ENCODE measurements at regions not wholly inside any gene's neighbourhood (a gene's known extent, or its start where the extent isn't known, plus 50 kb on each side); places are given as distances from the start of the nearest gene placed in this dataset.

DNA sequence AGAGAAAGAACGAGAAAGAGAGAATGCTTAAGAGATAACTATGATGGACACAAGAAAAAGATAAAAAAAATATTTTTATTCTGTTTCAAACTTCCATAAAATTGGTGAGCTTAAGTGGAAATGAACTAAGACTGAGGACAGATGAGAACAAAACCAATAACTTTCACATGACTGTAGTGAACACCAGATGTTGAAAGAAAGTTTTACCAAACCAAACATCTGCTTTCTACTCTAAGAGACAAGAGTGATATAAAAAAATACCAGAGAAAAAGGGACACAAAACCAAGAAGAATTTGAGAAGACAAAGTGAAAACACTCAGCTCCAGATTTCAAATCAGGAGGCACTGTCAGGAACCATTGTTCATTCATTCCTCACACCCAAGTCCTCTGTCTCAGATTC is 147.9 kb downstream of the IMPG2 start:
- no peak for DNase-seq

DNA sequence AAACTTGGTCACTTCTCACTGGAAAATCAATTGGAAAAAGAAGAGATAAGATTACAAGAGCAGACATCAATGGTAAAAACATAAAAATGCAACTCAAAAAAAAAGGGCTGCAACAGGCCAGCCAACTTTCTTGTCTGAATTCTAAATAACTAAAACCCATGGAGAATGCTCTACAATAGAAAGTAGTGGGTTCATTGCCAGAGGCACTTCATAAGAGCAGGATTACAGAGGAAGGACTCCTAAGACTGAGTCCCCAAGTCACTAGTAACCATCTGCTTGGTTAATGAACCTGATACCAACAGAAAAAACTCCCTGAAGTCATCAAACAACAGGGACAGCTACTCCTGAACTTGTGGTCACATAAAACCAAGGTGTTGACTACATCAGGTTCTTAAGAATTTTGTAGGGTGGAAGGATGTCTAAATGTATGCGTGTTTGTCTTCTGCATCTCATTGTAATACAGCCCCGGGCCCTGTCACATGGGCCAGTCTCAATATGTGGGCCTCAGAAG is 148.6 kb downstream of the IMPG2 start:
- DNase-seq: no peak

DNA sequence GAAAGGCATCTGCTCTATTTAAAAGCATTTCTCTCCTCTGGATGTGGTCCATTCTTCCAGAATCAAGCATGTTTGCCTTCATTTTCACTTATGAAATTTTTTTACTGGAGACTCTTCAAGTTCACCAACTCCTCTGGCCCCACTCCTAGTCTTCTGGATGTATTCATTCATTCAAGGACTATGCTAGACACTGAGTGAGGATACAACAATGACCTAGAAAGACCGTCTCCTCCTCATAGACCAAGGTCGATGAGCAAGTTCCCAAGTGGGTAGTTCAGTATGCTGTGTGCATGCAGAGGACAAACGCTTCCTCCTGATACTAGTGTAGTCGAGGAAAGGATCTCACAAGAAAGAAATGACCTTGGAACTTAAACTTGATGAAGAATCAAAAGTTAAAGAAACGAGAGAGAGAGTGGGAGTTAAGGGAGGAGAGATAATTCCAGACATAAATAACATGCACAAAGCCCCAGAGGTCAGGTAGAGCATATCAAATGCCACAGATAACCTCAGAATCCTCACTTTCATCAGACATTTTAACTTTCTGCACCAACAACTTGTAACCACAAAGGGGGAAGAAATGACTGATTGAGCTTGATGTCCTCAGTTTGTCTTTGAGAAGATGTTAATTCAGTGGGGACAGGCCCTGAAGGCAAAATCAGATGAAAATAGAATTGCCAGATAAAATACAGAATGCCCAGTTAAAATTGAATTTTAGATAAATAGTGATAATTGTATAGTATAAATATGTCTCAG is 149.4 kb downstream of the IMPG2 start:
- no peak for DNase-seq

DNA sequence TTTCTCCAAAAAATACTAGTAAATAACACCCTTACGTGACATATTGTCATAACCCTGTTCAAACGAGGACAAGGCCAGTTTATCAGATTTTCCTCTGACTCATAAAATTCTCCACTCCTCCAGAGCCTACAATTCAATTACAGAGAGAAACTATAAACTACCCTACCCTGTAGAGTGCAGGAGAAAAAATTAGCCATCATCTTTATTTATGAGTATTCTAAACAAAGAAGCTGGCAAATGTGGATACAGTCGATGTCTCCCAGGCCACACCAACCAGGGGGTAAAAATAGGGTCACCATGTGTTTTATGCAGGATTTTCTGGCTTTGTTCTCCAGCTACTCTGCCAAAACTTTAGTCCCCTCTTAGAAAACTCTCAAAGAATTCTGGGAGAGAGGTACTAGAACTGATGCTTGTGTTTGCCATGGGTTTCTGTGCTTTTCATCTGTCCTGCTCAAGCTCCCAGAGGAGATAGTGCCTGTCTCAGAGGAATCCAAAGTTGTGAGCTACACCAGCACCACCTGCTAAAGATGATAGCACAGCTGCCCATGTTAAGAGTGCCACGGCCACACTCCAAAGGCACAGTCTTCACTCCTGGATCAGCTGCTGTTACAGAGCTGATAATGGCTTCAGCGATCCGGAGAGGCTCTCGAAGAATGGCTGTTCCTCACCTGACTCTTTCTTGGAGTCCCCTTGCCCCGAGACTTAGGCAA is 150.2 kb downstream of the IMPG2 start:
- no peak for DNase-seq

DNA sequence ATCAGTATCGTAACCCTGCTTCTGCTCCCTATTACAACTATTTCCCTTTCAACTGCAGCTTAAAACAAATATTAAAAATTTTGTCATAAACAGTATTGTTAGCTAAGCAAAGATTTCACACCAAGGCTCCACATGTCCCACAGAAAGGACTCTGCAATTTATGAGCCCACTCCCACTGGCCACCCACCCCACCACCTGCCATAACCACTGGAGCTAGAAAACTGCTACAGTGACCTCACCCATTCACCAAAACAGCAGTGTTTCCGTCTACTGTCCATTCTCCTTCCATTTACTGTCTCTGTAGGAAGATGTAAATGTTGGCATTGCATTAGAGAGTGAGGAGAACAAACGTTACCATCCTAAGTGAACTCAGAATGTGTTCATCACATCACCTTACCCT is 150.9 kb downstream of the IMPG2 start:
- DNase-seq: no peak

DNA sequence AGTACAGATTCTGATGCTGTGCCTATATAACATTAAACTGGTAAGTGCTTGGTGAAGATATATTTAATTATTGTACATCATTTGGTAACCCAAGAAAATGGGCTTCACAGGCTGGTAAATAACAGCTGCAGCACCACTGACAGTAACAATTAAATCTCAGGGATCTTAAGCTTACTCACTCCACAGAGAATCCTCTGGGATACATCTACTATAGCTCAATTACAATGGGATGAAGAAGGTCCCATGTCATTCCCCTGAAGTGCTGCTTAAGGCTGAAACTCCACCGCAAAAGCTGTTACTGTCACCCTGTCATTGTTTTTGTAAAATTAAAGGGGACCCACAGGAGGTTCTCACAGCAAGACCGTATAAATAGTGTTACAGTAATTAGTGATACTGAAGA is 153.0 kb downstream of the IMPG2 start:
- DNase-seq: no peak

DNA sequence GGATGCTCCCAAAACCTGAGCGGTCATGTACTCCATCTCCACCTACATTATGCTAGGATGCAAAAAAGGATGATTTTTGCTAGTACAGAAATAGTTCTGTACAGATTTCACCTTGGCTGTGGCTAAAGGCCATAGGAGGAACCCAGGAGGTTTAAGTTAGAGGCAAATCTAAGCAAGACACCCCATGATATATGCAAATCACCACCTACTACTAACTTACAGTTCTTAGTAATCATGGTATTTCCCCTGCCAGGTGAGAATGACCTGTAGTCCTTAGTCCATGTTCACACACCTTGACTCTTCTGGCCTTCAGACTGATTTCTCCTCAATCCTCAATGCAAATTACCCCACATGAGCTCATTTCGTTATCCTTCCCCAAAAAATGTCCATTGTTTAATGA is 154.2 kb downstream of the IMPG2 start:
- DNase-seq: no peak

DNA sequence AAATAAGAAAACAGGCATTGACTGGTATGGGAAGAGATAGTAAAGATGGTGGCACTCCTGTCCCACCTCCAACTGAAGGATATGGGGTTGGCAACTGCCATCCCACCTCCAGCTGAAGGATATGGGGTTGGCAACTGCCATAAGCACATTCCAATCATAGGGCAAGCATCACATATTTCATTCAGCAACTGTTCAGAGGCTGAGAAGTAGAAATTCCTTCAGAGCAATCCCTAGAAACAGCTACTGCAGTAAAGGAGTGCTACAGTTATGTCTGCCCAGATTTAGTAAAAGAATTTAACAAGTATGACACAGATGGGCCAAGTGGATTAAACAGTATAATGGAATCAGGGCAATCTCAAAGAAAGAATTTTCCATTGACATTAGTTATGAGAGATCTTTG is 156.8 kb downstream of the IMPG2 start:
- no peak for DNase-seq

DNA sequence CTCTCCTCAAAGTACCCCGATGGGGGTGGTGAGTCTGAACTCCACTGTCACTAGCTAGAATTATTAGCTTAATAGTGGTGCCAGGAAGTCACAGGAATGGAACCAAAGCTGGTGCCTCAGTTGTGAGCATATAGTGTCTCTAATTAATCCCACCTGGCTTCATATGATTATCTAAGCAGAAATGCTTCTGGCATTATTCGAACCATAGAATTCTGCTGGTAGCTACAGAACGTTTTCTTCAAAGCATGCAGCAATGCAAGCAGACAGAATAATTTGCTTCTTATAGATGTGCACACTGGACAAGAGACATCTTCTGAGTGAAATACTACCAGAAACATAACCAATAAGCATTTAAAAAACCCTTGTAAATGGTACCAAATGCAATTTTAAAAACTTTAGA is 160.9 kb downstream of the IMPG2 start:
- DNase-seq: no peak

DNA sequence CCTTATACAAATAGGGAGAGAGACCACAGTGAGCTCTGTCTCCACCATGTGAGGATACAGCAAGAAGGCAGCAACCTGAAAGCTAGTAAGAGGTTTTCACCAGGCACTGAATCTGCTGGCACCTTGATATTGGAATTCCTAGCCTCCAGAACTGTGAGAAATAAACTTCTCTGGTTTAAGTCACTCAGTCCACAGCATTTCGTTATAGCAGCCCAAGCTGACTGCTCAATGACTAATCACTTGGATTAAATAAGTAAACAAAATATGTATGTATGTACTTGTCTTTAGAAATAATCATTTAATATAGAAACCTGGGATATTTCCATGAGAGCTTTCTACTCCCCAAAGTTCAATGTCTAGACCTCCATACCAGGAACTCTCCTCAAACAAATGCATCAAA is 162.0 kb downstream of the IMPG2 start:
- no peak for DNase-seq

DNA sequence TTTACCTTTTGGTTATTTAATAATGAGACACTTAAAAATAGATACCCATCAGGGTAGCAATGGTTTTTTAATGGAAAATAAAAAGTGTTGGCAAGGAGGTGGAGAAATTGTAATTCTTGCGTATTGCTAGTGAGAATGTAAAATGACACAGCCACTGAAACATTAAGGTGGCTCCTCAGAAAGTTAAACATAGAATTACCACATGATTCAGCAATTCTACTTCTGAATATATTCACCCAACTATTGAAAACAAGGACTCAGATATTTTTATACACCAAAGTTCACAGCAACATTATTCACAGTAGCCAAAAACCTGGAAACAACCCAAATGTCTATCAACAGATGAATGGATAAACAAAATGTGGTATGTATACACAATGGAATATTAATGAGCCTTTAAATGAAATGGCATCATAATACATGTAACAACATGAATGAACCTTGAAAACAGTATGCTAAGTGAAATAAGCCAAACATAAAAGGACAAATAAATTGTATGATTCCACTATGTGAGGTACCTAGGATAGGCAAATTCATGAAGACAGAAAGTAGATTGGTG is 163.5 kb downstream of the IMPG2 start:
- no peak for DNase-seq

DNA sequence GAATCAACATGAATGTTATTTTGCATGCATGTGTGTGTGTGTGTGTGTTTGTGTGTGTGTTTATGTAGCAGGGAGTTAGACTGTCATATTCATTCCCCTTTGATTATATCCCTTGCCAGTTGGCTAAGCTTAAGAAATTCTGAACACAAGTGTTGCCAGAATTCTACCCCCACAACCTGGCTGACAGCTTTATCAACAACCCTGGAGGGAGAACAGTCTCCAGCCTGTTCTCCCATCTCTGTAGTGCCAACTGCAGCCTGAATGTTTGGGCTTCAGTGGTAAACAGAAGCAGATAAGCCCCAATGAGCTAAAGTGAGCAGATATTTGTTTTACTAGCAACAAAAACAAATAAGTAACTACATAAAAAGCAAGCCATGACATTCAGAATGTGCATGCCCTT is 162.6 kb upstream of the ABI3BP start:
- DNase-seq: no peak

DNA sequence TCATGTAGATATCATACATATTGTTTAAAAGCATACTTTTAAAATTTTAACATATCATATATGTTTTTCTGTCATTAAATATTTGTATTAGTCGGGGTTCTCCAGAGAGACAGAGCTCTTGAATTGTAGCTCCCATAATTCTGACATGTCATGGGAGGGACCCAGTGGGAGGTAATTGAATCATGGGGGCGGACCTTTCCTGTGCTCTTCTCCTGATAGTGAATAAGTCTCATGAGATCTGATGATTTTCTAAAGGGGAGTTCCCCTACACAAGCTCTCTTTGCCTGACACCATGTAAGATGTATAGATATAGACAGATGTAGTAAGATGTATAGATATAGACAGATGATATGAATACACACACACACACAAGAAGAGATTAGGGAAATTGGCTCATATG is 161.2 kb upstream of the ABI3BP start:
- no peak for DNase-seq

DNA sequence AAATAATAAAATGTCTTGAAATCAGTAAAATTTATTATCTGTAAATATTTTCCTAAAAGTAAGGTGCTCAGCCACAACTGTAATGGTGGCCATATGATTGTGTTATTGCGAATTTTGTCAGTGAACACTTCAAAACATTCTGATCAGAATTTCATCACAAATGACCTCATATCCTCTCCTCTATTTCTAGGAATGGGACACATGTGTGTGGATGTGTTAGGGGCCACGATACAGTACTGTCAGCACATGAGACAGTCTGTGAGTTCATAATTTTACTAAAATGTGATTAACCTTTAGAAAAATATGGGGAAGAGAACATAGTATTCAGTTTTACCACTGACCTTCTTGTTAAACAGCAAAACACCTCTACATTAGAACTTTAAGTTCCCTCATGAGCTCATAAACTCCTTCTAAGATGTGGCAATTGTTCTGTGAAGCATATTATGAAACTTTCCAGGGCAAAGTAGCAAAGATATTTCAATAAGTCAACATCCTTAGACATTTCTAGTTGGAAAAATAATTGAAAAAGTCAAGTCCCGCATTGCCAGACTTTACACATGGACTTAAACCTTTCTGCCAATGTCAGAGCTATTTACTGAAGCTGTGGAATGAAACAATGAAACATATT is 158.2 kb upstream of the ABI3BP start:
- no peak for DNase-seq

DNA sequence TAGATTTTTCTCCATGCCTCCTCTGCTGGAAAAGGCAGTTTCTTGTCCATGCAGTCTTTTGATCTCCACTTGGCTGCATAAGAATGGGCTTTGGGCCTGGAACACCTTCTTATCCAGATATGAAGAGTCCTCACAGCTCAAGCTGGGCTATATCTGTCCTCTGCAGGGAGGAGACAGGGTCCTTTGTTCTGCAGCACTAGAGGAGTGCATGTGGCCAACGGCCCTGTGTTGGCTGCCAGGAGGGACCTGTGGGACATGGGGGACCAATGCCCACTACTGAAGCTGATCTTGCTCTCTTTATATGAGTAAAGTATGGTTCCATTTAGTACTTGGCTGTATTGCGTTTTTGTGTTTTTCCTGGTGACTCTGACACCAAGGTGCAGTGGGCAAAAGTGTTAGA is 157.3 kb upstream of the ABI3BP start:
- no peak for DNase-seq

DNA sequence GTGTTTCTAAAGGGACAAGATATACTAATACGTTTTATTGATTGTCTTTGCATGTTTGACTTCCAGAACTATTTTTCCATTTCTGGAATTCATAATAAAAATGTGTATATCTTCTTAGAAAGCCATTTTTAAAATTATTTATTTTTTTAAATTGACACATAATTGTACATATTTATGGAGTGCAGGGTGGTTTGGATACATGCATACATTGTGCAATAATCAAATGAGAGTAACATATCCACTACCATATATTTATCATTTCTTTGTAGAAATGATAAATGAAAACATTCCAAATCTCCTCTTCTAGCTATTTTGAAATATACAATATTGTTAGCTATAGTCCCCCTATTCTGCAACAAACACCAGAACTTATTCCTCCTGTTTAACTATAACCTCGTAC is 156.5 kb upstream of the ABI3BP start:
- no peak for DNase-seq

DNA sequence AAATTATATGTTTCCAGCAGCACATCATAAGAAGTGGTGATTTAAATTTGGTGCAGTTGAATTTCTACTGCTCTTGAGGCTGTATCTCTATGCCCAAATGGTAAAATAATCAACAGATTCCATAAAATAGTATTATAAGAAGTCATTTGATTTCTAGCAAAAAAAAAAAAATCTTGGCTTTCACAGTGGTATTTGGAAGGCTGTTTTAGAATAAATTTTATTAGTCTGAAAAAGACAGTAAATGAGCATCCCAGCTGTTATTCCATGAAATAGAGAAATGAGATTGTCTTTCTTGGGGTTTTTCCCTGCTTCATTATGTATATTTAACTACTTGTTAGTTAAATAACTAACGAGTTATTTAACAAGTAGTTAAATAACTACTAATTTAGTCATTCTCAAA is 156.0 kb upstream of the ABI3BP start:
- DNase-seq: no peak

DNA sequence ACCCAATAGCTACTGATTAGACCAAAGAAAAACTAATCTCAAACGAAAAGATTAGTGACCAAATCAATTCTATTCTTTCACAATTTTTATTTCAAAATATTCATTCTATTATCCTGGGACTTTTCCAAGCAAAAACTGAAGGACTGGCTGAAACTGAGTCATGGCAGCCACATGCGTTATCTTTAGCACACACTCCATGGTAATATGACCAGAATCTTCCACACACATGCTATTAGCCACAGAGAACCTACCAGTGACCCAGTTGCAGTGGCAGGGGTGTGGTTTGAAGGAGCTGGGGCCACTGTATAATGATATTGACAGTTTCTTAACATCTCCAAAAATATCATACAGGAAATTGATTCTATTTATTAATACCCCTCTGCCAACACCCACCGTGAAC is 154.8 kb upstream of the ABI3BP start:
- DNase-seq: no peak

DNA sequence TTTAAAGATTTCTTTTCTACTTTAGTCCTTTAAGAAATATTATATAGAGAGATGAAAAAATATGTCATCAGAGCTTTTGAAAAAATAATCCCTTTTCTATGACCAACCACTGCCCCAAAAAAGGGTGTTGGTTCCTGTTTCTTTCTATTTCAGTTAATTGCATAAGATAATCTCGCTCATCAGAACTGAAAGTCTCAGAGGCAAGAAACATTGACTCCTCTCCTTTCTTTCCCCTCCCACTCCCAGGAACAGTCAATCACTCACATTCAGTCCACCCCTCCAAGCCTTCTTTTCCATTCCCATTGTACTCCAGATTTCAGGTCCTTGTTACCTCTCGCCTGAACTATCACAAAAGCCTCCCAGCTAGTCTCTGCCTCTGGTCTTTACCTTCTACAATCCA is 153.7 kb upstream of the ABI3BP start:
- DNase-seq: no peak

DNA sequence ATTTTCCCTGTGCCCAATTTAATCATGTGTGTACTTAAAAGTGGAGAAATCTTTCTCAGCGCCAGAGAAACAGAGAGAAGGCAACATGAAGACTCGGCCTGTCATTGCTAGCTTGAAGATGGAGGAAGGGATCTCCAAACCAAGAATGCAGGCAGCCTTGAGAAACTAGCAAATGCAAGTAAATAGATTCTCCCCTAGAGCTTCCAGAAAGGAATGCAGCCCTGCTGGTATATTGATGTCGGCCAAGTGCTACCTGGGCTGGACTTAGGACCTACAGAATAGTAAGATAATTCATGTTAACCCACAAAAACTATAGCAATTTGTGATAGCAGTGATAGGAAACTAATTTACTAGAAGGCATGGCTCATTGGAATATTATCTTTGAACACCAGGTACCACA is 150.9 kb upstream of the ABI3BP start:
- DNase-seq: no peak

DNA sequence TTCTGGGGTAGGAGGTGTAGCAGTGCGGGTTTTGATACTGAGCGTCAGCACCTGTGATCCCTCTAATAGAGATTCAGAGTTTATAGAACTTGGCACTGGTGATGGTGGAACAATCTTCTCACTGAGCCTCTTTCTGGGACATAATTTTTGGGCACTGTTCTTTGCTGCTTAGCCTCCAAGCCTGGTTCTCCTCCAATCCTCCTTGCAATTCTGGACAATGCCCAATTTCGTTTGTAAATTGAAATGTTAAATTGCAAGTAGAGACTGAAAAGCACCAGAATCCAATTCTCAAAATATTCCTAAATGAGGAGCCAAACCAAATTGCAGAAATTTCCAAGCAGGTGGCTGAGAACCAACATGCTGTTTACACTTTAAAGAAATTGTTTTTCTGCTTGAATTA is 149.8 kb upstream of the ABI3BP start:
- no peak for DNase-seq

DNA sequence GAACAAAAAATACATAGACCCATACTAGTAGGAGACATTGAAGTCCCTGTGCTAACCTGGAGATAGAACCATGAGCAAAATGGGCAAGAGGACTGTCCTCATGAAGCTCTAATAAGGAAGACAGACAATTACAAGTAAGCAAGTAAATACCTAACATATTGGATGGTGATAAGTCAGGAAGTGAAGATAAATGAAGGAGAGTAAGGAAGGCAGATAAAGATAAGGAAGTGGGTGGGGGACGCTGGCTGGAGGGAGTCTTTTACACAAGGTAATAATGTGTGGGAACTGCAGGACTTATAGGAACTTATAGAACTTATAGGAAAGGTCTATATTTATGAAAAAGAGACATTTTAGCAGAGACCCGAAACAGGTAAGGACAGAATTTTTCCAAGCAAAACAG is 148.9 kb upstream of the ABI3BP start:
- DNase-seq: no peak

DNA sequence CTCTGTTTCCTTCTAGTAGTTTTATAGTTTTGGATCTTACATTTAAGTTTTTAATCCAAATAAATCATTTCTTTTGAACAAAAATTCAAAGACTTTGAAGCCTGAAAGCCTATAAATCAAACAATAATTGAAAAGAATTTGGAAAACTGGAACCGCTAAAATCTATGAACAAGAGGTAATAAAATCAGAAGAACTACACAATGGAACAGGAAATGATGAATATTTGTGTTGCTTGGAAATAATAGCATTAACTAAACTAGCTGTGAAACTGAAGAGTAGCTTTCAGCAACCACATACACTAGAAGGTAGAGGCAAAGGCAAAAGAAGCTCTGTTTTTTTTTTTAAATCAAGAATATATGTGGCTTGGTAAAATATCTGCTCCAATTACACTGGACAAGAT is 147.9 kb upstream of the ABI3BP start:
- no peak for DNase-seq

DNA sequence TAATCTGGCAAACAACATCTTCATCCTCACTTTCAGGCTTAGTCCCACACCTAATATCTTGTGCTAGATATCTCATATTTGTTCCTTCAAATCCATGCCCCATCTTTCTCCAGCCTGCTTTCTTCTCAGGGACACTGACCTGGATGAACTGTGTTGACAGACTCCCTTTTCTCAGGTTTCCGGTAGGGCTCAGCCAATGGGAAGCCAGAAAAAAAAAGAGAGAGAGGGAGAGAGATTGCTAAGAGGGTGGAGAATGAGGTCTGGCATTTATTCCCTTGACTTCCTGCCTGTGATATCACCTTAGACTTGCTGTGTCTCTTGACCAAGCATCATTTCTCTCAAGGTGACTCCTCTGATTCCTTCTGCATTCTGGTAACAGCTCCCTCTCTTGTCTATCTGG is 145.6 kb upstream of the ABI3BP start:
- DNase-seq: no peak
